ENCODE measurements at regions not wholly inside any gene's neighbourhood (a gene's known extent, or its start where the extent isn't known, plus 50 kb on each side); places are given as distances from the start of the nearest gene placed in this dataset.

DNA sequence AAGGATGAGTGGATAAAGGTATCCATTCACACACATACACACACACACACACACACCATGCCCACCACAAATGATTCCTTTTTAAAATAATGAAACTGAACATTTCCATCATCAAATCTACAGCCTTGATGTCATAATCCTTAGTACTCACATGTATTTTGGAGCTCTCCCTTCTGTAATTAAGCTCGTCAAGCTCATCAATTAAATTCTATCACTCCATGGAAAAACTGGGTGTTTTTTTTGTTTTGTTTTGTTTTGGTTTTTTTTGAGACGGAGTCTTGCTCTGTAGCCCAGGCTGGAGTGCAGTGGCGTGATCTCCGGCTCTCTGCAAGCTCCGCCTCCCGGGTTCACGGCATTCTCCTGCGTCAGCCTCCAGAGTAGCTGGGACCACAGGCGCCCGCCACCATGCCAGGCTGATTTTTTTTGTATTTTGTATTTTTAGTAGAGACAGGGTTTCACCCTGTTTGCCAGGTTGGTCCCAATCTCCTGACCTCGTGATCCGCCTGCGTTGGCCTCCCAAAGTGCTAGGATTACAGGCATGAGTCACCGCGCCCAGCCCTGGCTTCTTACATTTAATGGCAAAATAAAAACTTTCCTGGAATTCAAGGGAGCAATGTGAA is 78.6 kb upstream of the RGPD4 start:
- TF ChIP-seq POLR2AphosphoS5 (IDR thresholded peaks at IDR 0.05) = no peak
- TF ChIP-seq, protein P1, sequence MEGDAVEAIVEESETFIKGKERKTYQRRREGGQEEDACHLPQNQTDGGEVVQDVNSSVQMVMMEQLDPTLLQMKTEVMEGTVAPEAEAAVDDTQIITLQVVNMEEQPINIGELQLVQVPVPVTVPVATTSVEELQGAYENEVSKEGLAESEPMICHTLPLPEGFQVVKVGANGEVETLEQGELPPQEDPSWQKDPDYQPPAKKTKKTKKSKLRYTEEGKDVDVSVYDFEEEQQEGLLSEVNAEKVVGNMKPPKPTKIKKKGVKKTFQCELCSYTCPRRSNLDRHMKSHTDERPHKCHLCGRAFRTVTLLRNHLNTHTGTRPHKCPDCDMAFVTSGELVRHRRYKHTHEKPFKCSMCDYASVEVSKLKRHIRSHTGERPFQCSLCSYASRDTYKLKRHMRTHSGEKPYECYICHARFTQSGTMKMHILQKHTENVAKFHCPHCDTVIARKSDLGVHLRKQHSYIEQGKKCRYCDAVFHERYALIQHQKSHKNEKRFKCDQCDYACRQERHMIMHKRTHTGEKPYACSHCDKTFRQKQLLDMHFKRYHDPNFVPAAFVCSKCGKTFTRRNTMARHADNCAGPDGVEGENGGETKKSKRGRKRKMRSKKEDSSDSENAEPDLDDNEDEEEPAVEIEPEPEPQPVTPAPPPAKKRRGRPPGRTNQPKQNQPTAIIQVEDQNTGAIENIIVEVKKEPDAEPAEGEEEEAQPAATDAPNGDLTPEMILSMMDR (IDR thresholded peaks at IDR 0.05) = no peak
- no peak for TF ChIP-seq POLR2A (IDR thresholded peaks at IDR 0.05; ENCODE audit: low read depth)

All from esophagus muscularis mucosa (tissue), 3 donors.